GM18868 (cell line): ENCODE measurements at regions not wholly inside any gene's neighbourhood (a gene's known extent, or its start where the extent isn't known, plus 50 kb on each side); places are given as distances from the start of the nearest gene placed in this dataset.
"Not testable (repeated sequence)": the region's sequence is repeated elsewhere in the genome, so short reads cannot be mapped to it uniquely, and the experiment has no call there.

Source experiments
- ATAC-seq: cut with Tn5 transposase; IDR thresholded peaks from one replicate; pipeline ENCODE4 v1.9.1; 2021; ENCODE audit warnings: mild to moderate bottlenecking, moderate library complexity; ENCODE audit not compliant: unreplicated experiment

GRCh38 chr1:110260194-110260593 lies 50.1 kb downstream of the KCNC4 start:
- no peak for ATAC-seq

DNA sequence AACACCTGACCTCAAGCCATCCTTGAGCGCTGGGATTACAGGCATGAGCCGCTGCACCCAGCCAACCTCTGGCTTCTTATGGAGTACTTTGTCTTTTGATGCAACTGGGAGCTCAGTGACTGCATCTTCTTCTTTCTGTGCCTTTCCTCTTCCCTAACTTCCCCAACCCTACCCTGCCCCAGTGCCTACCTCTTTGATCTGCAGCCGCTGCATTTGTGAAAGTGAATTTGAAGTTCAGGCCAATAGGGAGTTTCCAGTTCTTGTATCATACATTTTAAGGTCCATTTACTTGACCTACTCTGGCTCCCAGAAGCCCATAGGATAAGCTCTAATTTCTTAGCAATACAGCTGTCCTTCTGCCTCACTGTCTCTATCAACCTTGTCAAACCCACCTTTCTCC lies 52.2 kb downstream of the KCNC4 start:
- no peak for ATAC-seq

DNA sequence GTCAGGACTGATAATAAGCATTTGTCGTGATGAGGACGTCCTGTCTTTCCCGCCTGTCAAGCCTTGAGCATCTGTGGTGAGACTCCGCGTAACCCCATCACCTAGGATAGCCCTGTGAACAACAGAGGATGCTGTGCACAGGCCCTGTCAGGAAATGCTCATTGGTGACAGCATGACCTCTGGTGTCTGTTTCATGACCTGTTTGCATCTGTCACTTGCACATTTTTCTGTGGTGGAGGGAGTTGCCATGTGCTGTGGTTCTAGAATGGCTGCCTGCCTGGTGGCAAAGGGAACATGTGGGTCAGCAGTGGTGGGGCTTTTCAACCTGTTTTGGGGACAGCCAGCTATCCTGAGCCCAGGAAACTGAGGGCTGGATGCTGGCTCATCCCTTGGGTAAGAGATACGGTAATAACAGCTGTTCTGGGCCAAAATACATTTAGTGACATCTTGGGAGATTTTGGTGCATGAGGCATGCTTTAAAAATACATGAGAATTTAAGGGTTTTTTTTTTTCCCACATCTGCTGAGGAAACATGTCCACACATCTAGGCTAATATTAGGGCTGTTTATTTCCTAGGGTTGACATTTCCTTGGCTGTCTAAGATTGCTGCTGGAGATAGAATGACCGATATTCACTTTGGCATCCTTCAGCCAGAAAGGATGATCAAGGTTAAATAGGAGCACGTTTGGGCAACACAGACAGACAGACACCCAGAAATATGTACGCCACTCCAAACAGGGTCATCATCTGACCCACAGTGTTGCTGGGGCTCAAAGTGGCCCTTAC lies 52.9 kb downstream of the KCNC4 start:
- no peak for ATAC-seq

GRCh38 chr1:110264430-110264829 lies 54.3 kb downstream of the KCNC4 start:
- no peak for ATAC-seq

DNA sequence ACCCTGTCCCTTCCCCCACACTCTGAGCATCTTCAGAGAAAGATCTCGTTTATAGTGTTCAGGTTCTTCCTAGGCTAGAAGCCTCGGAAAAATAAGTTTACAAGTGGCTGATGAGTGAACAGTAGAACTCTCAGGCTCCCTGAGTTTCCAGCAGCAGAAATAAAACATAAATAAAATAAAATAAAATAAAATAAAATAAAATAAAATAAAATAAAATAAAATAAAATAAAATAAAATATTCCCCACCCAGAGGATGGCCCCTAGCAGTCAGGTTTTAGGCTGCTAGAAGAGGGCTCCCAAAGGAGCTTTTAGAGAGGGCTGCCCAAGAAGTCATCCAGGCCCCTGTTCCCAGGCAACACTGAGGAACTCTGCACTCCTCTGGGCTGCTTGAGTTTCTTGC lies 55.1 kb downstream of the KCNC4 start:
- no peak for ATAC-seq

- ATAC-seq = no peak
Observed at GRCh38 chr1:110266834-110267233, 56.7 kb downstream of the KCNC4 start.

GRCh38 chr1:110267260-110267659 lies 57.1 kb downstream of the KCNC4 start:
- ATAC-seq = no peak

GRCh38 chr1:110272045-110272444 lies 61.9 kb downstream of the KCNC4 start:
- ATAC-seq = no peak

GRCh38 chr1:110273832-110274231 lies 63.7 kb downstream of the KCNC4 start:
- not testable (repeated sequence) for ATAC-seq

DNA sequence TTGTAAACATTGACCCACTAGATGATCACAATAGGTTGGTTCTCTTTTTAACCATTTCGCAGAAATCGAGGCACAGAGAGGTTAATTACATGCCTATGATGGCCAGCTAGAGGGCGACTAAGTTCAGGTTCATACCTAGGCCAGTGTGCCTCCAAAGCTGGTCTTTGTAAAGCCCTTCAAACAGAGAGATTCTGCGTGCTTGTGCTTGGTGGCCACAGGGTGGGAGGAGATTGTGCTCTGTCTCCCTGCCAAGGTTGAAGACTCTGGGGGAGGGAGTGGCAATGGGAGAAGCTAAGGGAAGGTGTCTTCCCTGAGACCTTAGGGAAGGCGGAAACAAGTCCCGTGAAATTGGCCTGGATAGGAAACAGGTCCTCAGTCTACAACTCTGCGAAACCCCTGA lies 59.1 kb upstream of the RBM15 start:
- no peak for ATAC-seq

DNA sequence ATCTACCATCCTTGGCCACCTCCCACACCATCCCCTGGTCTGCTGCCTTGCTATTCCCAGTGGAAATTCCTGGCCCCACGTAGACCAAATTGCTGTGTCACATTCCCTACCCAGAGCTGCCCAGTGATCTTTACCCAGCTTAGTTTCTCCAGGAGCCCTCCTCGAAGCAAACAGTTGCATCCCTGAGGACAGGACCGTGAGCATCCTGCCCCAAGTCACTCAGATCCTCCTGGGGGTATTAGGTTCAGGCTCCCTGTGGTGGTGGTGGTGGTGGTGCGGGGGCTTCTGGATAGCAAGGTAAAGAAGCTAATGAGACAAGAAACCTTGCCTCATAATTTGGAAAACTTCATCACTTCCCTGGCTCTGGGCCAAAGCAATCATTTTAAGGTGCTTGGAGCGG lies 58.4 kb upstream of the RBM15 start:
- no peak for ATAC-seq

DNA sequence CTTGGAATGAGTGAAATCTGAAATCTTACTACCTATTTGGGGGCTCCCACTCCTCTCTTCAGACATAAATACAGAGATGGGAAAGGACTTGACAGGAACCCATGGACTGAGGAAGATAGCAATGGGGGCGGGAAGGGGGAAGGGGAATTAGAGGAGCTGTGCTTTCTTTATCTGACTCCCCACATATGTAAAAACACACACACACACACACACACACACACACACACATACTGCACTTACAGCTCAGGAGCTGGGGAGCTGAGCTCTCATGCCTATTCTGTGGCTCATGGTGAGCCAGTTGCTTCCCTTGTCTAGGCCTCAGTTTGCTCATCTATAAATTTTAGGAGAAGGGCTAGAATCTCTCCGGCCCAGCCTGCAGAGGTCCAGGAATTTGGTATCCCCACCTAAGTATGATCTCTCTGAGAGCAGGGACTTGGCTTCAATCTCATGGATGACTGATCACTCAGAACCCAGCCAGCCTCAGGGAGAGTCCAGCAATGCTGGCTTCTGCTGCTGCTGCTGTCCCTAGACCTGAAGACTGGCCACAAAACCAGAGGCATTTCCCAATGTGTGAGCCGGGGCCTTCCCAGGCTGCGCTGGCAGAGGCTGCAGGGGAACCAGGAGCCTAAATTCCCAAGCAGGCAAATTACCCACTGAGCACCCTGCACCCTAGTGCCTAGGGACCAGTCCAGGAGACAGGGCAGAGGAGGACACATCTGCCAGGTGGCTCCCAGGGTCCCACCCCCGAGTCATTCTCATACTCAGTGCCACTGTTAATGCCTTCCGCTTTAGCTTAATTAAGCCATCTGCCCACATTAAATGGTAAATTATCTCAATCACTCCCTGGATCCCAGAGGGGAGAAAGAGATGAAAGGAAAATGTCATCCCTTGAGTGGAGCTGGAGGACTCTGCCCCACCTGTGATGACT lies 57.5 kb upstream of the RBM15 start:
- no peak for ATAC-seq

- no peak for ATAC-seq
Observed at GRCh38 chr1:110282395-110282794, 56.8 kb upstream of the RBM15 start.

GRCh38 chr1:110283677-110284076 lies 55.5 kb upstream of the RBM15 start:
- ATAC-seq = peak; percentile 49

DNA sequence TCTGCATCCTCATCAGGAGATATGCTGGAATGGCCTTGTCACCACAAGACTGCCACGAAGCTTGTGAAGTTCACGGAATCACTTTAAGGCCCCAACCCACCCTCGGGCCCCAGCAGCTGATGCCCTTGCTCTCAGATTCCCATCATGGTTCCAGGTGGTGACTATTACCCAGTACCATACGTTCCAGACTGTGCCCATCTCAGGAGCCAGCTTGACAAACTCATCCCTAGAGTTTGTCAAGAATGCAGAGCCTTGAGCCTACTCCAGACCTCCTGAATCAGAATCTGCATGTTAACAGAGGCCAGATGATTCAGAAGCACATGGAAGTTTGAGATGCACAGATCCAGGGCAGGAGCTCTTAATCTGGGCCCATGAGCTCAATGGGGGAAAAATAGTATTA lies 53.9 kb upstream of the RBM15 start:
- ATAC-seq = no peak

GRCh38 chr1:110286564-110286963 lies 52.6 kb upstream of the RBM15 start:
- ATAC-seq = peak; percentile 84

GRCh38 chr1:110288111-110288510 lies 51.1 kb upstream of the RBM15 start:
- ATAC-seq = no peak
